AG10803 (cell line): ENCODE measurements at regions not wholly inside any gene's neighbourhood (a gene's known extent, or its start where the extent isn't known, plus 50 kb on each side); places are given as distances from the start of the nearest gene placed in this dataset.

Experiments
- DNase-seq: peaks from one replicate; pipeline ENCODE4 v3.0.0; 2010; ENCODE audit warnings: low read depth
- H3K4me3 ChIP-seq: 2 replicates; pipeline ENCODE4 v1.5.1; 2011; ENCODE audit warnings: mild to moderate bottlenecking, low read length, control low read depth
- TF ChIP-seq, protein P1 (sequence below): conservative IDR thresholded peaks from 2 replicates; pipeline ENCODE4 v1.5.1; 2011; ENCODE audit warnings: mild to moderate bottlenecking, low read length, control low read depth, inconsistent platforms

DNA sequence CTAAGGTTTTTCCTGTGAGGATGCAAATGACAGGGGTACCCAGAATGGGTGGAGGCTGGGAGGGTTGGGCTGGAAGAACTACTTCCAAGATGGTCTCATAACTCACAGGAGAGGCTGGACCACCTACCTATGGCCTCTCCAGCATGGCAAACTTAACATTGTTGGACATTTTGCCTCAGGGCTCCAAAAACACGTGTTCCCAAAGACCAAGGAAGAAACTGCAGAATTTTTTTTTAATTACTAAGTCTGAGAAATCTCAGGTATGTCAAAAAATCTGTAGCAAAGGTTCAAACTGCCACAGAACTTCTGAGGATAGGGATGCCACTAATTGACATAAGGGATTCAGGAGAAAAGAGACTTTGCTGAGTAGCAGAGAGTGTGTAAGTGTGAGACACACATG lies 270.8 kb downstream of the NNT start:
- TF ChIP-seq, protein P1, sequence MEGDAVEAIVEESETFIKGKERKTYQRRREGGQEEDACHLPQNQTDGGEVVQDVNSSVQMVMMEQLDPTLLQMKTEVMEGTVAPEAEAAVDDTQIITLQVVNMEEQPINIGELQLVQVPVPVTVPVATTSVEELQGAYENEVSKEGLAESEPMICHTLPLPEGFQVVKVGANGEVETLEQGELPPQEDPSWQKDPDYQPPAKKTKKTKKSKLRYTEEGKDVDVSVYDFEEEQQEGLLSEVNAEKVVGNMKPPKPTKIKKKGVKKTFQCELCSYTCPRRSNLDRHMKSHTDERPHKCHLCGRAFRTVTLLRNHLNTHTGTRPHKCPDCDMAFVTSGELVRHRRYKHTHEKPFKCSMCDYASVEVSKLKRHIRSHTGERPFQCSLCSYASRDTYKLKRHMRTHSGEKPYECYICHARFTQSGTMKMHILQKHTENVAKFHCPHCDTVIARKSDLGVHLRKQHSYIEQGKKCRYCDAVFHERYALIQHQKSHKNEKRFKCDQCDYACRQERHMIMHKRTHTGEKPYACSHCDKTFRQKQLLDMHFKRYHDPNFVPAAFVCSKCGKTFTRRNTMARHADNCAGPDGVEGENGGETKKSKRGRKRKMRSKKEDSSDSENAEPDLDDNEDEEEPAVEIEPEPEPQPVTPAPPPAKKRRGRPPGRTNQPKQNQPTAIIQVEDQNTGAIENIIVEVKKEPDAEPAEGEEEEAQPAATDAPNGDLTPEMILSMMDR, result no peak
- H3K4me3 ChIP-seq, result no peak overlapping the region
- no peak for DNase-seq

DNA sequence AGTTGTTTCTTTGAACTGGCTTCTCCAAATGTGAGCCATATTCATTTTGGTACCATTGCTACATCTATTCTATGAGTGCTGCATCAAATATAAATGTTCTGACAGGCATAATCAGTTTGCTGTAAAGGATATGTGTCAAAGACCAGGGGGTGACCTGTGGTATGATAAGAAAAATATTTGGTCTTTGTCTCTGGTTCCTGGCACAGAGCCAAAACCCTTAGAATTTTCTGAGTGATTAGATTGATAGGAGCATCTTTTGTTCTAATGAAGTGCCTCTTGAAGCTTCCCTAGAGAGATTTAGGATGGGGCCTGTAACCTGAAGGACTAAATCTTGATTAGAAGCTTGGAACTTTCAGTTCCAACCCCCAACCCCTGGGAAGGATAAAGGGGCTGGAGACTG lies 256.3 kb downstream of the NNT start:
- TF ChIP-seq, protein P1, result no peak
- DNase-seq, result no peak
- H3K4me3 ChIP-seq, result no peak overlapping the region

DNA sequence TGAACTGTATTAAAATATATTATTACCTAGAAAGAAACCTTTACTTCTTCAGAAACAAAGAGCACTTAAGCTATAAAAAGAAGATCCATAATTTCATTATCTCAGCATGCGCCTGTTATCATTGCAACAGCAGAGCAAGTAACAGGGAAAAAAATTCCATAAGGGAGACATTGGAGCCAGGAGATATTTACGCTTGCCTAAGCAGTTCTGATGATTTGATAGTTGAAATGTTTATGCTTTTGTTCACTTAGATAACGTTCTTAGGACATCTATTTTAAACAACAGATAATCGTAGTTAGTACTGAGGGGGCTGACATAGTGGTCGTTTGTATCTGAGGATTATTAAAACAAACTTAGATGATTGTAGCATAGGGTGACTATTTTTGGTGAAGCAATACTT lies 252.5 kb downstream of the NNT start:
- H3K4me3 ChIP-seq, result no peak overlapping the region
- DNase-seq, result no peak
- TF ChIP-seq, protein P1, result no peak

DNA sequence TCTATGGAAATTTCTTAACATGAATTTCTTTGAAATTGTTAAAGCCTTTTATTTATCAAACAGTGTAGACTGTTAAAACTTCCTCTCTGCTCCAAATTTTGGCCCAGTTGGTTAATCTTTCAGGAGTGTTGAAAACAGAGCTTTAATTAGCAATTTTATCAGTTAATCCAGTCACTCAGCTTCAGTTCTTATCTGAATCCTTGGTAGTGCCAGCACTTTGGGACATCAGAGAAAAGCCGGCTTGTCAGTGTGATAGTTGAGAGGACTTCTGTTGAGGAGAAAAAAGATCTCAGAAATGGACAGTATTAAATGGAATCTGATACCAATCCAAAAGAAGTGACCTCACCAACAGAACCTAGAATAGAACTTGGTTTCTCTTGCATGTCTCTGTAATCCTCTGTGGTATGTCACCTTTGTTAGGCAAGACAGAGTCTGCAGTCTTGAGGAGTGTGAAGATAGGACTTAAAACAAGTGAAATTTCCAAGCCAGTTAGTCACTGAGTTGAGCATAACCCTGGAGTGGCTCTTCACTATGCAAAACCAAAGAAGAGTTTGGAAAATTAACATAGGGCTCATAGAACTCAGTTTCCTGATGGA lies 251.8 kb downstream of the NNT start:
- DNase-seq, result peak; percentile 20
- TF ChIP-seq, protein P1, result no peak
- H3K4me3 ChIP-seq, result no peak overlapping the region

DNA sequence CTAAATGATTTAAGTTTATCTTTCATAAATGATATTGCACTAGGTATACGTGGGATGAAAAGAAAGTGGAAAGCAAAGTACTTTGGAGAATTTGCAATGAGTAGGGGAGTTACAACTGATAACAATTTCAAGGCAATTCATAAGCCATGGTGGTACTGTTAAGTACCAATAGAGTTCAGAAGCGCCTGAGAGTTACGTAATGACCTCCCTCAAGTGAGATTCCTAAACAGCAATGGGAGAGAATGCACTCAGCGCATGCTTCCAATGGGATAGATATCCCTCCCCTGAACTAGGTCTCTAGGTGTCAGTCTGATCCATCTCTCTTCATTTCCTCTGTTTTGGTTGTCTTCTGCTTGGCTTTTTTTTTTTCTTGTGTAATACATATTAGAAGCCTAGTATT lies 249.3 kb downstream of the NNT start:
- no peak for DNase-seq
- TF ChIP-seq, protein P1, result no peak
- no peak overlapping the region for H3K4me3 ChIP-seq

DNA sequence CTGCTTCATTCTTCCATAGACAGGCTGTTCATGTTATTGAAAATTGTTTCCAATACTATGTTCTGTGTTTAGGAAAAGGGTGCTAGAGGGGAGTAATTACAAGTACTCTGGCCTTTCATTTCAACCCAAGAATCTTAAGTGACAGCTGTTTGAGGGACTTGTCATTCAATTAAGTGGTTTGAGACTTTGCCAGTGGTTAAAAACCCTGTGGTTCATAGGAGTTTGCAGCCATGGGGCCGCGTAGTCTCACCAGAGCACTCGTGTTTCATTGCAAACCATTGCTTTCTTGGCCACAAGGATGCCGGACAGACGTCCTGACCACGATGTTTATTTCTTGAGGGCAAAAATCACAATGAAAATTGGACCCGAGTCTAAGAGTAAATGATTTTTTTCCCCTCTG lies 248.8 kb downstream of the NNT start:
- no peak for DNase-seq
- no peak overlapping the region for H3K4me3 ChIP-seq
- TF ChIP-seq, protein P1, result no peak

DNA sequence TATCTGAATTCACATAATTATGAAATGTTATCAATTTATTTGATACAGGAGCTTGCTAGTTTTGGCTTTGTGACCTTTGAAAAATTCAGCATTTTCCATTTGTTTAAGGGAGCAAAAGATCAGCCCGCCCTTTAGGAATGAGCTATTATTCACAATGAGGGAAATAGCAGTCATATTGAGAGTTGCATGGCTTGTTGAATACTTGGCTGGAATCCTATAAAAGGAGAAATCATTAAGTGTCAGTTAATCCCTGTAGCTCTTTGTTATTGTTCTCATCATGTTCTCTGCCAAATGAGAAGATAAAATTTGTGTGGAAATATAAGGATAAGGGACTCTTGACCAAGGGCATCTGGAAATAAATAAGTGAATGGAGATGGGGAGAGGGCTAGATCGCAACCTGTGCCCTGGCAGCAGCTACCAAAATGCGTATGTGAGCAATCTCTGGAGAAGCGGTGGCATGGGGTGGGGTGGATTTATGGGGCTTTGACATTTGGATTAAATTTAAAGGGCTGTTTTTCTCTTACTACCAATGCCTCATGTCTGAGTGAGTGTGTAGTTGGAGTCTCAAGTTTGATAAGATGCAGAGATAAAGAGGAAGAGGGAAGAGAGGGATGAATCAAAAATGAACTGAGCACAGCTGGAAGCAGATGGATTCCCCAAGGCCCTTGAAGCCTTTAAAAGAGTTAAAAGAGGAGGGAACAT lies 237.6 kb downstream of the NNT start:
- DNase-seq, result no peak
- TF ChIP-seq, protein P1, result no peak
- H3K4me3 ChIP-seq, result no peak overlapping the region
